HepG2 (cell line): ENCODE measurements at regions not wholly inside any gene's neighbourhood (a gene's known extent, or its start where the extent isn't known, plus 50 kb on each side); places are given as distances from the start of the nearest gene placed in this dataset.

ENCODE experiments used
- BCL6 ChIP-seq: IDR thresholded peaks from 2 replicates; pipeline ENCODE4 v1.6.1; 2016; ENCODE audit warnings: missing genetic modification reagents, missing compliant biosample characterization
- ESRRA ChIP-seq: sonication (generic); formaldehyde crosslinking; IDR thresholded peaks from 2 replicates; pipeline ENCODE4 v1.5.1; 2020; ENCODE audit warnings: mild to moderate bottlenecking, low read depth, missing genetic modification reagents
- FOXJ3 ChIP-seq: sonication (generic); formaldehyde crosslinking; IDR thresholded peaks from 2 replicates; pipeline ENCODE4 v1.4.0; 2020; ENCODE audit warnings: missing genetic modification reagents, mild to moderate bottlenecking, borderline replicate concordance
- GLI4 ChIP-seq: sonication (generic); formaldehyde crosslinking; IDR thresholded peaks from 2 replicates; pipeline ENCODE4 v1.5.1; 2020; ENCODE audit warnings: missing genetic modification reagents, mild to moderate bottlenecking, moderate library complexity, borderline replicate concordance
- HMG20A ChIP-seq: IDR thresholded peaks from 2 replicates; pipeline ENCODE4 v1.6.1; 2016; ENCODE audit warnings: borderline replicate concordance
- HOXD1 ChIP-seq: sonication (generic); formaldehyde crosslinking; IDR thresholded peaks from 2 replicates; pipeline ENCODE4 v1.5.0; 2020; ENCODE audit warnings: missing genetic modification reagents
- NR1H2 ChIP-seq: sonication (generic); formaldehyde crosslinking; IDR thresholded peaks from 2 replicates; pipeline ENCODE4 v1.8.1; 2022; ENCODE audit warnings: low read depth, missing genetic modification reagents, borderline replicate concordance
- RFXAP ChIP-seq: sonication (generic); formaldehyde crosslinking; IDR thresholded peaks from 2 replicates; pipeline ENCODE4 v1.4.0; 2020; ENCODE audit warnings: missing genetic modification reagents, borderline replicate concordance
- SMARCC2 ChIP-seq: fragments of 450-650 bp; IDR thresholded peaks from 2 replicates; pipeline ENCODE4 v1.6.1; 2017; ENCODE audit warnings: antibody characterized with exemption, mild to moderate bottlenecking
- SP2 ChIP-seq: sonication (generic); formaldehyde crosslinking; IDR thresholded peaks from 2 replicates; pipeline ENCODE4 v1.5.1; 2020; ENCODE audit warnings: mild to moderate bottlenecking, missing genetic modification reagents
- SP5 ChIP-seq: IDR thresholded peaks from 2 replicates; pipeline ENCODE4 v1.6.1; 2016; ENCODE audit warnings: low read depth, borderline replicate concordance
- TEAD3 ChIP-seq: optimal IDR thresholded peaks from 2 replicates; pipeline ENCODE3; 2016; ENCODE audit warnings: borderline replicate concordance
- TP53 ChIP-seq: sonication (generic); formaldehyde crosslinking; conservative IDR thresholded peaks from 2 replicates; pipeline ENCODE4 v1.4.0; 2020; ENCODE audit warnings: missing genetic modification reagents
- ZNF124 ChIP-seq: sonication (generic); formaldehyde crosslinking; IDR thresholded peaks from 2 replicates; pipeline ENCODE4 v1.4.0; 2020; ENCODE audit warnings: missing genetic modification reagents
- ZNF275 ChIP-seq: sonication (generic); formaldehyde crosslinking; IDR thresholded peaks from 2 replicates; pipeline ENCODE4 v1.8.0; 2022; ENCODE audit warnings: missing genetic modification reagents, mild to moderate bottlenecking, inconsistent platforms, borderline replicate concordance
- ZNF280D ChIP-seq: sonication (generic); formaldehyde crosslinking; IDR thresholded peaks from 2 replicates; pipeline ENCODE4 v1.5.1; 2020; ENCODE audit warnings: mild to moderate bottlenecking, missing genetic modification reagents
- ZNF331 ChIP-seq: sonication (generic); formaldehyde crosslinking; IDR thresholded peaks from 2 replicates; pipeline ENCODE4 v1.4.0; 2020; ENCODE audit warnings: missing genetic modification reagents
- ZNF747 ChIP-seq: sonication (generic); formaldehyde crosslinking; IDR thresholded peaks from 2 replicates; pipeline ENCODE4 v1.8.1; 2023; ENCODE audit warnings: missing genetic modification reagents, mild to moderate bottlenecking, borderline replicate concordance
- ZNF749 ChIP-seq: sonication (generic); formaldehyde crosslinking; IDR thresholded peaks from 2 replicates; pipeline ENCODE4 v1.8.0; 2022; ENCODE audit warnings: mild to moderate bottlenecking, missing genetic modification reagents, moderate library complexity, borderline replicate concordance
- ZSCAN29 ChIP-seq: sonication (generic); formaldehyde crosslinking; conservative IDR thresholded peaks from 2 replicates; pipeline ENCODE4 v1.4.0; 2020; ENCODE audit warnings: mild to moderate bottlenecking, missing genetic modification reagents
- TF ChIP-seq, protein P1 (sequence below): sonication (generic); formaldehyde crosslinking; IDR thresholded peaks from 2 replicates; pipeline ENCODE4 v1.5.1; 2020; ENCODE audit warnings: missing genetic modification reagents, mild to moderate bottlenecking, borderline replicate concordance
- TF ChIP-seq, protein P2 (sequence below): sonication (generic); formaldehyde crosslinking; IDR thresholded peaks from 2 replicates; pipeline ENCODE4 v1.4.0; 2020; ENCODE audit warnings: missing genetic modification reagents

GRCh38 chr14:61102549-61103466 is 121.8 kb downstream of the SLC38A6 start (continued):
- TF ChIP-seq ZNF280D (no peak), ZNF331 (CRISPR knock-in tag) (peak; percentile 87), BCL6 (peak; percentile 91), TEAD3 (CRISPR knock-in tag) (peak; percentile 82), SP5 (CRISPR knock-in tag) (peak; percentile 90), SP2 (CRISPR knock-in tag) (no peak), FOXJ3 (CRISPR knock-in tag) (peak; percentile 92), TP53 (CRISPR knock-in tag) (no peak), SMARCC2 (no peak), HOXD1 (peak; percentile 45; the same call in 1 of the 2 replicates), HMG20A (peak; percentile 90; the same call in 1 of the 2 replicates), ZSCAN29 (CRISPR knock-in tag) (0 out of 2 replicates have a peak, but pooled peaks have one; percentile 83), NR1H2 (CRISPR knock-in tag) (no peak), RFXAP (CRISPR knock-in tag) (peak; percentile 40; the same call in 1 of the 2 replicates), GLI4 (CRISPR knock-in tag) (no peak), ZNF275 (no peak), ZNF749 (peak; percentile 83; the same call in 1 of the 2 replicates), ESRRA (0 out of 2 replicates have a peak, but pooled peaks have one; percentile 91), ZNF747 (no peak), ZNF124 (CRISPR knock-in tag) (peak; percentile 99)
- TF ChIP-seq, protein P1, sequence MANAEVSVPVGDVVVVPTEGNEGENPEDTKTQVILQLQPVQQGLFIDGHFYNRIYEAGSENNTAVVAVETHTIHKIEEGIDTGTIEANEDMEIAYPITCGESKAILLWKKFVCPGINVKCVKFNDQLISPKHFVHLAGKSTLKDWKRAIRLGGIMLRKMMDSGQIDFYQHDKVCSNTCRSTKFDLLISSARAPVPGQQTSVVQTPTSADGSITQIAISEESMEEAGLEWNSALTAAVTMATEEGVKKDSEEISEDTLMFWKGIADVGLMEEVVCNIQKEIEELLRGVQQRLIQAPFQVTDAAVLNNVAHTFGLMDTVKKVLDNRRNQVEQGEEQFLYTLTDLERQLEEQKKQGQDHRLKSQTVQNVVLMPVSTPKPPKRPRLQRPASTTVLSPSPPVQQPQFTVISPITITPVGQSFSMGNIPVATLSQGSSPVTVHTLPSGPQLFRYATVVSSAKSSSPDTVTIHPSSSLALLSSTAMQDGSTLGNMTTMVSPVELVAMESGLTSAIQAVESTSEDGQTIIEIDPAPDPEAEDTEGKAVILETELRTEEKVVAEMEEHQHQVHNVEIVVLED, result peak; percentile 48; the same call in 1 of the 2 replicates
- TF ChIP-seq, protein P2, sequence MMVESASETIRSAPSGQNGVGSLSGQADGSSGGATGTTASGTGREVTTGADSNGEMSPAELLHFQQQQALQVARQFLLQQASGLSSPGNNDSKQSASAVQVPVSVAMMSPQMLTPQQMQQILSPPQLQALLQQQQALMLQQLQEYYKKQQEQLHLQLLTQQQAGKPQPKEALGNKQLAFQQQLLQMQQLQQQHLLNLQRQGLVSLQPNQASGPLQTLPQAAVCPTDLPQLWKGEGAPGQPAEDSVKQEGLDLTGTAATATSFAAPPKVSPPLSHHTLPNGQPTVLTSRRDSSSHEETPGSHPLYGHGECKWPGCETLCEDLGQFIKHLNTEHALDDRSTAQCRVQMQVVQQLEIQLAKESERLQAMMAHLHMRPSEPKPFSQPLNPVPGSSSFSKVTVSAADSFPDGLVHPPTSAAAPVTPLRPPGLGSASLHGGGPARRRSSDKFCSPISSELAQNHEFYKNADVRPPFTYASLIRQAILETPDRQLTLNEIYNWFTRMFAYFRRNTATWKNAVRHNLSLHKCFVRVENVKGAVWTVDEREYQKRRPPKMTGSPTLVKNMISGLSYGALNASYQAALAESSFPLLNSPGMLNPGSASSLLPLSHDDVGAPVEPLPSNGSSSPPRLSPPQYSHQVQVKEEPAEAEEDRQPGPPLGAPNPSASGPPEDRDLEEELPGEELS (CRISPR knock-in tag), result peak; percentile 98
